HL-60 (cell line): ENCODE measurements at regions not wholly inside any gene's neighbourhood (a gene's known extent, or its start where the extent isn't known, plus 50 kb on each side); places are given as distances from the start of the nearest gene placed in this dataset.

Experiments used
- GABPA ChIP-seq: IDR thresholded peaks from 2 replicates; pipeline ENCODE4 v1.6.1; 2012; ENCODE audit warnings: low read depth
- POLR2AphosphoS5 ChIP-seq: IDR thresholded peaks from 2 replicates; pipeline ENCODE4 v1.6.1; 2012; ENCODE audit warnings: low read depth
- TF ChIP-seq, protein P1 (sequence below): IDR thresholded peaks from one replicate; pipeline ENCODE4 v1.5.1; 2011; ENCODE audit warnings: low read length, control low read depth, inconsistent platforms; ENCODE audit not compliant: insufficient read depth

DNA sequence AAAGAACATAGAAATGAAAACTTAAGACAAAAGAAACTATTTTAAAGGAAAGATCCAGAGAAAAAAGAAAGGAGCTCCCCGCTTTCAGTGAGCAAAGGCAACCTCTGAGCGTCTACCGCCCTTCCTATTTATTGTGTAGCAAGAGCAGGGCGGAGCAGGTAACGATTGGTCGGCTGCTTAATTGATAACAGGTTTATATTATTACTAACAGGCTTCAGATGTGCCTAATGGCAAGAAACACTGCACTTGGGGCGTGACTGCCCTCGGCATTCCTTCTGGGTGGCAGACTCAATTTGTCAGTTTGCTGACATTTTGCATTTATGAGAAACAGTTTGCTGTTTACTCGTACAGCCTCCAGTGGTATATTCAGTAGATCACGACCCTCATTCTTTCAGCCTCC, 482.7 kb upstream of the C9orf72 start:
- TF ChIP-seq, protein P1, sequence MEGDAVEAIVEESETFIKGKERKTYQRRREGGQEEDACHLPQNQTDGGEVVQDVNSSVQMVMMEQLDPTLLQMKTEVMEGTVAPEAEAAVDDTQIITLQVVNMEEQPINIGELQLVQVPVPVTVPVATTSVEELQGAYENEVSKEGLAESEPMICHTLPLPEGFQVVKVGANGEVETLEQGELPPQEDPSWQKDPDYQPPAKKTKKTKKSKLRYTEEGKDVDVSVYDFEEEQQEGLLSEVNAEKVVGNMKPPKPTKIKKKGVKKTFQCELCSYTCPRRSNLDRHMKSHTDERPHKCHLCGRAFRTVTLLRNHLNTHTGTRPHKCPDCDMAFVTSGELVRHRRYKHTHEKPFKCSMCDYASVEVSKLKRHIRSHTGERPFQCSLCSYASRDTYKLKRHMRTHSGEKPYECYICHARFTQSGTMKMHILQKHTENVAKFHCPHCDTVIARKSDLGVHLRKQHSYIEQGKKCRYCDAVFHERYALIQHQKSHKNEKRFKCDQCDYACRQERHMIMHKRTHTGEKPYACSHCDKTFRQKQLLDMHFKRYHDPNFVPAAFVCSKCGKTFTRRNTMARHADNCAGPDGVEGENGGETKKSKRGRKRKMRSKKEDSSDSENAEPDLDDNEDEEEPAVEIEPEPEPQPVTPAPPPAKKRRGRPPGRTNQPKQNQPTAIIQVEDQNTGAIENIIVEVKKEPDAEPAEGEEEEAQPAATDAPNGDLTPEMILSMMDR, result no peak
- TF ChIP-seq POLR2AphosphoS5, result no peak
- TF ChIP-seq GABPA, result no peak
